HFFc6 (cell line): ENCODE measurements at regions not wholly inside any gene's neighbourhood (a gene's known extent, or its start where the extent isn't known, plus 50 kb on each side); places are given as distances from the start of the nearest gene placed in this dataset.

Experiments used
- DNase-seq: peaks from one replicate; pipeline ENCODE4 v3.0.0-alpha.2; 2018
- H3K27ac Mint-ChIP-seq: 2 replicates; pipeline ENCODE4 v1.8.0; 2020; ENCODE audit warnings: mild to moderate bottlenecking, mixed read lengths
- H3K27me3 Mint-ChIP-seq: 2 replicates; pipeline ENCODE4 v1.8.0; 2021; ENCODE audit warnings: mild to moderate bottlenecking, moderate library complexity, mixed read lengths; ENCODE audit not compliant: insufficient read depth
- H3K36me3 Mint-ChIP-seq: 2 replicates; pipeline ENCODE4 v1.8.0; 2021; ENCODE audit warnings: low read depth, mixed read lengths
- H3K4me1 Mint-ChIP-seq: 2 replicates; pipeline ENCODE4 v1.8.0; 2020; ENCODE audit warnings: low read depth, mixed read lengths
- H3K4me3 Mint-ChIP-seq: 2 replicates; pipeline ENCODE4 v1.8.0; 2020; ENCODE audit warnings: mild to moderate bottlenecking, moderate library complexity, mixed read lengths
- H3K9me3 Mint-ChIP-seq: 2 replicates; pipeline ENCODE4 v1.8.0; 2020; ENCODE audit warnings: mild to moderate bottlenecking, mixed read lengths
- TF ChIP-seq, protein P1 (sequence below): fragments of 200-600 bp; sonication (generic); IDR thresholded peaks from 2 replicates; pipeline ENCODE4 v1.5.0; 2021; ENCODE audit warnings: antibody characterized with exemption, mild to moderate bottlenecking

DNA sequence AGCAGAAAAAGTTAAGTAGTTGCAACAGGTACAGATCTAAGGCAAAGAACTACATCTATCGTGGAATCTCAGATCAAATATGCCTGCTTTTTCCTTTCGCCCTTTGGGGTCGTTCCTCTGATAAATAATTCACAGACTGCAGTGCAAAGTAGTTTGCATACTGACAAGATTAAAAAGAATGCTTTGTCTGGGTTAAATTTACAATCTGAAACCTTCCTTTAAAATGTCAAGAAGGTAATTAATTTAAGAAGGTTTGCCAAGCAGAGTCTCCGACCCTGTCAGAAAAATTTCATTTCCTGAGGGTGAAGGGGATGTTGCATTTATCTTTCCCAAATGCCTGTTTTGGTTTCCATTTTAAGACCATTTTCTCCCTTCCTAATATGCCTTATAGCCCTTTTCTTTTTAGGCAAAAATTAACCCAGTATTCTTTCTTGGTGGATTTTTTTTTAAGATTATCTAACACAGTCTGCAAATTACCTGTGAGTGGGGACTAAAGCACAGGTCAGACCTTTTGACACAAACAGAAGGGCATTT lies 406.9 kb downstream of the LRIG3 start:
- Mint-ChIP-seq H3K4me3 (no peak overlapping the region), H3K9me3 (peaks cover 35% of the 10 kb centered on the region), H3K27me3 (no peaks in the 10 kb centered on the region), H3K36me3 (peaks cover 44% of the 10 kb centered on the region), H3K27ac (no peak overlapping the region), H3K4me1 (peaks cover 34% of the 10 kb centered on the region)
- DNase-seq = no peak
- TF ChIP-seq, protein P1, sequence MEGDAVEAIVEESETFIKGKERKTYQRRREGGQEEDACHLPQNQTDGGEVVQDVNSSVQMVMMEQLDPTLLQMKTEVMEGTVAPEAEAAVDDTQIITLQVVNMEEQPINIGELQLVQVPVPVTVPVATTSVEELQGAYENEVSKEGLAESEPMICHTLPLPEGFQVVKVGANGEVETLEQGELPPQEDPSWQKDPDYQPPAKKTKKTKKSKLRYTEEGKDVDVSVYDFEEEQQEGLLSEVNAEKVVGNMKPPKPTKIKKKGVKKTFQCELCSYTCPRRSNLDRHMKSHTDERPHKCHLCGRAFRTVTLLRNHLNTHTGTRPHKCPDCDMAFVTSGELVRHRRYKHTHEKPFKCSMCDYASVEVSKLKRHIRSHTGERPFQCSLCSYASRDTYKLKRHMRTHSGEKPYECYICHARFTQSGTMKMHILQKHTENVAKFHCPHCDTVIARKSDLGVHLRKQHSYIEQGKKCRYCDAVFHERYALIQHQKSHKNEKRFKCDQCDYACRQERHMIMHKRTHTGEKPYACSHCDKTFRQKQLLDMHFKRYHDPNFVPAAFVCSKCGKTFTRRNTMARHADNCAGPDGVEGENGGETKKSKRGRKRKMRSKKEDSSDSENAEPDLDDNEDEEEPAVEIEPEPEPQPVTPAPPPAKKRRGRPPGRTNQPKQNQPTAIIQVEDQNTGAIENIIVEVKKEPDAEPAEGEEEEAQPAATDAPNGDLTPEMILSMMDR = no peak

DNA sequence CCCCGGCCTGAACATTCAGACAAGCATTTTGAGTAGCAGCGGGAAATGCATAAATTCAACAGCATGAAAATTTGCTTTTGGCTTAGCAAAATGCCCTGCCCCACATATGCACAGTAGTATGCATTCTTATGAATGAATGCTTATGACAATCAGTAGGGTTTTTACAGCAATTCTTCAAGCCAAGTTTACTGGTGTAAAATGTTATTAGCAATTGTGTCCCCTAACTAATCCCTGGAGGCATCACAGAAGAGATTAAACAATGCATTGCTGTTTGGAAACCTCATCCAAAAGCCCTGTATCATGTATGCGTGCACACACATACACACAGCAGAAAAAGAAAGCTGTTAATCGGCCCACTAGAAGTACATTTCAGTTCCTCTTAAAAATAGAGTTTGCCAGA lies 406.5 kb downstream of the LRIG3 start:
- no peak for DNase-seq
- peaks cover 47% of the 10 kb centered on the region for H3K36me3 Mint-ChIP-seq
- peaks cover 39% of the 10 kb centered on the region for H3K9me3 Mint-ChIP-seq
- H3K4me1 Mint-ChIP-seq = peaks cover 32% of the 10 kb centered on the region
- no peak overlapping the region for H3K27ac Mint-ChIP-seq
- TF ChIP-seq, protein P1 = no peak
- no peak overlapping the region for H3K4me3 Mint-ChIP-seq
- H3K27me3 Mint-ChIP-seq = no peaks in the 10 kb centered on the region

DNA sequence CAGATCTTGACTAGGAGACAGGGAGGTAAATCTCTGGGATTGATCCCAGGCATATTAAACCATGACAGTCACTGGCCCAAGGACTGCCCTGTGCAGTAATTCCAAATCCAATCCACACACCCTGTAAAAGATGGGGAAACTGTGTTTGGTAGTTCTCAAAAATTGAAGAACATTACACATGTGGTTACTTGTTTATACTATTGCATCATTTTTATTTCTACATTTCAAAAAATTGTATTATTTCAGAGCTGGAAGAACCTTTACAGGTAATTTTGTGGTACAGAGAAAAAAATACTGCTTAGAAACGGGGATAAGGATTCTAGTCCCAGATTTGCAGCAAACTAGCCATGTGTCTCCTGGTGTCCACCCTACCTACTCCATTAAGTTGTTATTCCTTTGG lies 400.5 kb downstream of the LRIG3 start:
- Mint-ChIP-seq H3K36me3 (peaks cover 30% of the 10 kb centered on the region), H3K9me3 (peaks cover 32% of the 10 kb centered on the region), H3K4me1 (peaks cover 14% of the 10 kb centered on the region), H3K4me3 (no peak overlapping the region), H3K27me3 (no peaks in the 10 kb centered on the region; the same call in 1 of the 2 replicates), H3K27ac (no peak overlapping the region)
- no peak for DNase-seq
- TF ChIP-seq, protein P1 = no peak

DNA sequence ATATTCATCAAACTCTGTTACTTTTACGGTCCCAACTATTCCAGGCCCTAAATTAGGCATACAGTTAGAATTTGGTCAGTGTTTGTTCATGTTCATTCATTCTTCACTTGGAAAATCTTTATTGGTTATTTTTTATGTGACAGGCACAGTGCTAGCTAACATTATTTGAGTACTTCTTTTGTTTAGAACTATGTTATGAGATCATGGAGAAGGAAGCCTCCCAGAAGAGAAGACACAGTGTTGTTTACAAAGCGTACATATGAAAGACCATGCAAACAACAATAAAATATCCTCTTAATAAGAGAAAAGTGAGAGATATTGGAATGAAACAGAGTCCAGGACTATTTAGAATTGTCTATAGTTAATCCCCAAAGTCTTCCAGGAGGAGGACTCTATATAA lies 399.2 kb downstream of the LRIG3 start:
- Mint-ChIP-seq H3K27ac (no peak overlapping the region), H3K36me3 (peaks cover 28% of the 10 kb centered on the region), H3K27me3 (no peaks in the 10 kb centered on the region; the same call in 1 of the 2 replicates), H3K4me3 (no peak overlapping the region), H3K9me3 (peaks cover 32% of the 10 kb centered on the region), H3K4me1 (peaks cover 19% of the 10 kb centered on the region)
- DNase-seq = no peak
- TF ChIP-seq, protein P1 = no peak

DNA sequence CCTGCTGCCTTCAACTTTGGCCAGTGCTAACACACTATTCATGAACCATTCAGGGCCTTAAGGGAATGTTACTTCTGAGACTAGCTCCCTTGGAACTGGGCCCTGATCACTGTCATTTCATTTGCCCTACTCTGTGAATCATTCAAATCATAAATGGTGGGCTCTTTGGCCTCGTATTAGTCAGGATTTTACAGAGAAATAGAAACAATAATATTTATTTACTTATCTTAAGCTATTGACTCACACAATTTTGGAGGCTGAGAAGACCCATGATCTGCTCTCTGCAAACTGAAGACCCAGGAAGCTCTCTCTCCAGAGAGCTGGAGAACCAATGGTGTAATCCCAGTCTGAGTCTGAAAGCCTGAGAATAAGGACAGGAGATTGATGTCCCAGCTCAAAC lies 398.5 kb downstream of the LRIG3 start:
- no peak overlapping the region for H3K27ac Mint-ChIP-seq
- peaks cover 22% of the 10 kb centered on the region for H3K36me3 Mint-ChIP-seq
- DNase-seq = no peak
- H3K4me3 Mint-ChIP-seq = no peak overlapping the region
- TF ChIP-seq, protein P1 = no peak
- H3K27me3 Mint-ChIP-seq = no peaks in the 10 kb centered on the region; the same call in 1 of the 2 replicates
- H3K4me1 Mint-ChIP-seq = peaks cover 24% of the 10 kb centered on the region
- H3K9me3 Mint-ChIP-seq = peaks cover 28% of the 10 kb centered on the region

DNA sequence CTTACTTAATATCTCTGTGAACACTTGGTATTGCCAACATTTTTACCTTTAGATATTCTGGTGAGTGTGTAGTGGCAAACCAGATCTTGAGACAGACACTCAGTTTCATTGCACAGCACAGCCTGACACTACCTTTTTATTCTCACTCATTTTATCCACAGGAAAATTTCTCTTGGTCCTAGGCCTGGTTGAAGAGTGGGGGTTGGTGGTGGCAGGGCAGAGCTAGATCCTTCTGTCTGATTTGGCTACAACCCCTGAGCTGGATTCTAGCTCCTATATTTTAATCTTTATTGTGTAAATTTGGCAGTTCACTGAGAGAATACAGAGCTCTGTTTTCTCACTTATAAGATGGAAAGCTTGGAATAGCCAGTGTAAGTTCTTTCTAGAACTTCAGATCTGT lies 396.9 kb downstream of the LRIG3 start:
- peaks cover 13% of the 10 kb centered on the region for H3K9me3 Mint-ChIP-seq
- no peaks in the 10 kb centered on the region; the same call in none of the 2 replicates for H3K27me3 Mint-ChIP-seq
- TF ChIP-seq, protein P1 = no peak
- H3K4me3 Mint-ChIP-seq = no peak overlapping the region
- DNase-seq = no peak
- H3K27ac Mint-ChIP-seq = no peak overlapping the region
- H3K36me3 Mint-ChIP-seq = peaks cover 15% of the 10 kb centered on the region
- H3K4me1 Mint-ChIP-seq = peaks cover 33% of the 10 kb centered on the region
